ENCODE measurements at regions not wholly inside any gene's neighbourhood (a gene's known extent, or its start where the extent isn't known, plus 50 kb on each side); places are given as distances from the start of the nearest gene placed in this dataset.

DNA sequence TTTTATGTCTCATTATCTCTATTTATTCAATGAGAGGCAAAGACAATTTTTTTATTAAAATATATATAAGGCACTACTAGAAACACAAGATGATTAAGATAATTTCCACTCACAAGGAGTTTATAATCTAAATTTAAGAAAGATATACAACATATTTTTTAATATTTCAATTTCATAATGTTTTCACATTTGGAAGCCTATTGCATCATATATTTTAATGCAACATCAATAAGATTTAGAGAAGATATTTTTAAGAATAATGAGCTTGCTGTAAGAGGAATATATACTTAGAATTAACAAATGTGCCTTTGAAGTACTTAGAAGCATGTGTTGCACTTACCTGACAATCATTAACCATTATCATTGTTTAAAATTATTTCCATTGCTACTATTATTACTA lies 597.7 kb upstream of the BTBD3 start:
- no peak for DNase-seq (ENCODE audit: low read depth)
- H3K4me3 ChIP-seq (ENCODE audit: control insufficient read depth, low read depth, low read length) = no peak overlapping the region
- TF ChIP-seq, protein P1, sequence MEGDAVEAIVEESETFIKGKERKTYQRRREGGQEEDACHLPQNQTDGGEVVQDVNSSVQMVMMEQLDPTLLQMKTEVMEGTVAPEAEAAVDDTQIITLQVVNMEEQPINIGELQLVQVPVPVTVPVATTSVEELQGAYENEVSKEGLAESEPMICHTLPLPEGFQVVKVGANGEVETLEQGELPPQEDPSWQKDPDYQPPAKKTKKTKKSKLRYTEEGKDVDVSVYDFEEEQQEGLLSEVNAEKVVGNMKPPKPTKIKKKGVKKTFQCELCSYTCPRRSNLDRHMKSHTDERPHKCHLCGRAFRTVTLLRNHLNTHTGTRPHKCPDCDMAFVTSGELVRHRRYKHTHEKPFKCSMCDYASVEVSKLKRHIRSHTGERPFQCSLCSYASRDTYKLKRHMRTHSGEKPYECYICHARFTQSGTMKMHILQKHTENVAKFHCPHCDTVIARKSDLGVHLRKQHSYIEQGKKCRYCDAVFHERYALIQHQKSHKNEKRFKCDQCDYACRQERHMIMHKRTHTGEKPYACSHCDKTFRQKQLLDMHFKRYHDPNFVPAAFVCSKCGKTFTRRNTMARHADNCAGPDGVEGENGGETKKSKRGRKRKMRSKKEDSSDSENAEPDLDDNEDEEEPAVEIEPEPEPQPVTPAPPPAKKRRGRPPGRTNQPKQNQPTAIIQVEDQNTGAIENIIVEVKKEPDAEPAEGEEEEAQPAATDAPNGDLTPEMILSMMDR (IDR thresholded peaks at IDR 0.05; ENCODE audit: control insufficient read depth, insufficient read depth, low read depth, low read length, missing control alignments) = no peak

DNA sequence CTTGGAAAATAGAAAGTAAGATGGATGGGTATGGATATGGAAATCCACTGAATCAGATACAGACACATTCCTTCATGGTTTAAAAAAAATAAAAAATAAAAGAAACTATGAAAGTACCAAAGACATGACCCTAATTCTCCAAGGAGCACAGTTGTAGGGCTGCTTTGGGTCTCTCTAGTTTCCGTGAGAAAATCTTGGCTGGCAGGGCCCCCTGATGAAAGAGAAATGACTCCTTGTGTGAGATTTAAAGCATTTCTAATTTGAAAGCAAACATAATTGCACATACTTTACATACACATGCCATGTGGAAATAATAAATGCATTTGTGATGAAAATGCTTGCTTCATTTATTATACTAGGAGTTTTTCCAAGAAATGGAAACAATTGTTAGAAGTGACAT lies 593.9 kb upstream of the BTBD3 start:
- H3K4me3 ChIP-seq (ENCODE audit: control insufficient read depth, low read depth, low read length) = no peak overlapping the region
- no peak for DNase-seq (ENCODE audit: low read depth)
- TF ChIP-seq, protein P1 (IDR thresholded peaks at IDR 0.05; ENCODE audit: control insufficient read depth, insufficient read depth, low read depth, low read length, missing control alignments) = no peak

DNA sequence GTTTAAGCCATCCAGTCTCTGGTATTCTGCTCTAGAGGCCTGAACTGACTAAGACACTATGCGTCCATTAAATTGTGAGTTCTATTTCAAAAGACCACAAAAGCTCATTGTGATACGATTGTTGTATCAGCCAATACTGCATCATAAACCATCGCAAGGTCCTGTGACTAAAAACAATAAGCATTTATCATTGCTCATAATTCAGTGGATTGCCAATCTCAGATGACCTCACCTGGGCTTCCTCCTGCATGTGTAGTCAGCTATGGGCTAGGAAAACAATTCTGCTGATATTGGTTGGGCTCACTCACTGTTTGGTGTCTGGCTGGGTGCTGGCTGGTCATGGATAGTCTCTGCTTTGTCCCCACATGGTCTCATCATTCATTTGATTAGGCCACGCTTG lies 592.7 kb upstream of the BTBD3 start:
- TF ChIP-seq, protein P1 (IDR thresholded peaks at IDR 0.05; ENCODE audit: control insufficient read depth, insufficient read depth, low read depth, low read length, missing control alignments) = no peak
- DNase-seq (ENCODE audit: low read depth) = no peak
- no peak overlapping the region for H3K4me3 ChIP-seq (ENCODE audit: control insufficient read depth, low read depth, low read length)

DNA sequence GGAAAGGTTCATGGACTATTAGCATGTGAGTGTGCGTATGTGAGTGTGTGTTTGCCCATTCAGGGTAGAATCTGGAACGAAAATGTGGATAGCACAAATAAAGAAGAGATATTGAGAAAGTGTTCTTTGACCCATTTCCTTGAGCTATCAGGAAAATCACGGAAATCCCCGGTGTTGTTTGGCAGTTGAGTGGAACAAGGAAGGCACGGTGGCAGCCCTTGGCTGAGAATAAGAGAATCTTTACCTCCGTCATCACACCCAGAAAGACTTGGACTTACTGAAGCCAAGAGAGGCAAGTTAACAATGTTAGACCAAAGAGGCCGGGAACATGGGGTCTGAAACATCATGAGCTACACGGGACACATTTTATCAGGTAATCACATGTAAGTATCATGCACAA lies 588.9 kb upstream of the BTBD3 start:
- DNase-seq (ENCODE audit: low read depth) = no peak
- TF ChIP-seq, protein P1 (IDR thresholded peaks at IDR 0.05; ENCODE audit: control insufficient read depth, insufficient read depth, low read depth, low read length, missing control alignments) = no peak
- H3K4me3 ChIP-seq (ENCODE audit: control insufficient read depth, low read depth, low read length) = no peak overlapping the region

DNA sequence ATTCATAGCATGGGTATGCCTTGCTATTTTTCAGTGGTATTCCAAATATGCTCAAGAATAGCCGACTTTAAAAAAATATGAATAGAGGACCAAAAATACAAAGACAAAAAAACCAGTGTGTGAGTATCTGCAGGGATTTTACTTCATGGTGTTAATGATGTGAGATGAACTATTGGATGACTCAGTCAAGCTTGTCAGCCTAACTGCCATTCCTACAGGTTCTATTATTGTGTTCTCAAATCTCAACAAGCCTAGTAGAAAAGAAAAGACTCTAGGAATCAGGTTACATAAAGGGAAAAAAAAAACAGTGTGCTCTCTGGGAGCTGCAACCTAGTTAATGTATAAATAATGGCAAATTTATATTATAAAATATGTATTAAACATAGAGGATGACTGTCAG lies 588.4 kb upstream of the BTBD3 start:
- no peak for DNase-seq (ENCODE audit: low read depth)
- H3K4me3 ChIP-seq (ENCODE audit: control insufficient read depth, low read depth, low read length) = no peak overlapping the region
- TF ChIP-seq, protein P1 (IDR thresholded peaks at IDR 0.05; ENCODE audit: control insufficient read depth, insufficient read depth, low read depth, low read length, missing control alignments) = no peak

DNA sequence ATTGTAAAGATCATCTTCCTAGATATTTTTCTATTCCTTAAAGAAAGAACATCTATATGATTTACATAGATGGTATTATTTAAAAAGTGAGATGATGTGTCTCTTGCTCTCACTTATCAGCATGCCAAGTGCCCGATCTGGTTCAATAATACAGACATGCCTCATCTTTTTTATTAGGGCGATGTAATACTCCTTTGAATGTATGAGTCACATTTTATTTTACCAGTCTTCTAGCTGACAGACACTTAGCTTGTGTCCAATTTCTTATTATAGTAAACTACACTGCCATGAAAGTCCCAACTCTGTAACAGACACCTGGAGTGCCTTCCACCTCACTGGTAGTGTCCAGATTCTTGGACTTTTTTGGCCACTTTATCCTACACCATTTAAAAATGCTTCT lies 586.6 kb upstream of the BTBD3 start:
- H3K4me3 ChIP-seq (ENCODE audit: control insufficient read depth, low read depth, low read length) = no peak overlapping the region
- DNase-seq (ENCODE audit: low read depth) = no peak
- TF ChIP-seq, protein P1 (IDR thresholded peaks at IDR 0.05; ENCODE audit: control insufficient read depth, insufficient read depth, low read depth, low read length, missing control alignments) = no peak

DNA sequence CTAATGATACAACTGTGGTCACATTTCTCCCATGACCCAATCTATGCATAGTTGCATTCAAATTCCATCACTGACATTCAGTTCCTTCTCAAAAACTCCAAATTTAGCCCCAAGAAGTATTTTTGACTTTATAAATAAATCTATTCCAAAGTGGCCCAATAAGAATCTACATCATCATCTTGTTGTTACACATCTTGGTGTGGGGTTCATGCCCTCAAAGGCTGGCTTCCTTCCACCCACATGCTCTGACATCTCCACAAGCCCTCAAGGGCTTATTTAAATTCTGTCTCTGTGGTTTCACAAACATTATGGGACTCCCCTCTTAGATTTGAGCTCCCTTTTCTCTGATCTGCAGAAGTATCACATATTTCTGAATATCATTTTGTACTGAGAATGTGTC lies 585.3 kb upstream of the BTBD3 start:
- H3K4me3 ChIP-seq (ENCODE audit: control insufficient read depth, low read depth, low read length) = no peak overlapping the region
- TF ChIP-seq, protein P1 (IDR thresholded peaks at IDR 0.05; ENCODE audit: control insufficient read depth, insufficient read depth, low read depth, low read length, missing control alignments) = no peak
- no peak for DNase-seq (ENCODE audit: low read depth)

Measured in AG09309 (cell line).